Cardiac septum (tissue), 1 donor: ENCODE measurements at regions not wholly inside any gene's neighbourhood (a gene's known extent, or its start where the extent isn't known, plus 50 kb on each side); places are given as distances from the start of the nearest gene placed in this dataset.

Experiments used
- DNase-seq: peaks from one replicate; pipeline ENCODE4 v3.0.0-alpha.2; 2020; ENCODE audit warnings: low spot score
- intact Hi-C: fragments of 100-400 bp; cut with DNase I; formaldehyde crosslinking; loops from one replicate; pipeline ENCODE4 v1.14.0; 2022
- donor health status: DM: no; HTN: no; CAD: no.

DNA sequence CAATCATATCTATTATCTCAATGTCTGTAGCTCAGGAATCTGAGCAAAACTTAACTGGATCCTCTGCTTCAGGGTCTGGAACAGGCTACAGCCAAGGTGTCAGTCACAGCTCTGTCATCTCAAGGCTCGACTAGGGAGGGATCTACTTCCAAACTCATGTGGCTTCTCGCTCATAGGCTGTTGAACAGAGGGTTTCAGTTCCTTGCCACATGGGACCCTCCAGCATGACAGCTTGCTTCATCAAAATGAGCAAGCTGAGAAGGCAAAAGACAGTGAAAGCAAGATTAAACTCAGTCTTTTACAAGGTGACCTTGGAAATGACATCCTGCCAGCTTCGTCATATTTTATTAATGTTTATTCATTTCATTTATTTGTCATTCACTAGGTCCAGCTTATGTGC is 111.7 kb downstream of the GADD45G start:
- intact Hi-C loops: no loop called here
- DNase-seq: no peak

DNA sequence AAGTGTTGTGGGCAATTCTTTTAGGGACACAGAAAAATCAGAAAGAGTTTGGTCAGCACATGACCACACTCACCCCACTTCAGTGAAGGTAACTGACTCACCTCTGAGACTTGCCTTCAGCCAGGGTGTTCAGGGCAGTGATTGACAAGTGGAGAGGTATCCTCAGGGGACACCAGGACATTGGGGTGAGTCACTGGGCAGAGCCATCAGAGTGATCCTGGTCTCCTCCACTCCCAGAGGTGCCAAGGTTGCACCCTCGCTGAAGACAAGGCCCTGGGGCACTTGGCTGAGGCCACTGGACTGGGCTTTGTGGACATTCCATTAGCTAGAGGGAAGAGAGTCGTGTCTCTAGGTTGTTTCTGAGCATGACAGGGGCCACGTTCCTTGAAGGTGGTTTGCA is 113.4 kb downstream of the GADD45G start:
- intact Hi-C loops: no loop called here
- no peak for DNase-seq

DNA sequence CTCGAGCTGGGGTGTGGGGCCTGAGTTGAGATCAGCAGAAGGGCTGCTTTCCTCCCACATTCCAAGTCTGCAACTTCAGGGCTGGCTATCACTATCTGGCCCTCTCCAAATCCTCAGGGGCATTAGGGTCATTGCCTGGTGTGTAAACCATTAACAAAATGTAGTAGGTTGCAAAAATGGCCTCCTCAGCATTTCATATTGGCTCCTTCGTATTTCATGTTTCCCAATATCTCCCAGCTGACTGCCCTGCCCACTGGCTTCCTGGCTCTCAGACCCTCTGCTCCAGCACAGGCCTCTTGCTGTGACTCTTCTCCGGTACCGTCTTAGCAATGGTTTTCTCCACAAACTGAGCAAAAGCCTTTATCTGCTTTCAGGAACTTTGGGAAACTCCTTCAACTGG is 113.8 kb downstream of the GADD45G start:
- DNase-seq: no peak
- intact Hi-C loops: no loop called here

GRCh38 chr9:89719202-89719601 is 114.4 kb downstream of the GADD45G start:
- intact Hi-C loops: no loop called here
- no peak for DNase-seq

GRCh38 chr9:89720696-89721175 is 115.9 kb downstream of the GADD45G start:
- intact Hi-C loops: no loop called here
- DNase-seq: no peak

- intact Hi-C loops: no loop called here
- DNase-seq: no peak
These were observed 116.4 kb downstream of the GADD45G start for GRCh38 chr9:89721176-89721700.

DNA sequence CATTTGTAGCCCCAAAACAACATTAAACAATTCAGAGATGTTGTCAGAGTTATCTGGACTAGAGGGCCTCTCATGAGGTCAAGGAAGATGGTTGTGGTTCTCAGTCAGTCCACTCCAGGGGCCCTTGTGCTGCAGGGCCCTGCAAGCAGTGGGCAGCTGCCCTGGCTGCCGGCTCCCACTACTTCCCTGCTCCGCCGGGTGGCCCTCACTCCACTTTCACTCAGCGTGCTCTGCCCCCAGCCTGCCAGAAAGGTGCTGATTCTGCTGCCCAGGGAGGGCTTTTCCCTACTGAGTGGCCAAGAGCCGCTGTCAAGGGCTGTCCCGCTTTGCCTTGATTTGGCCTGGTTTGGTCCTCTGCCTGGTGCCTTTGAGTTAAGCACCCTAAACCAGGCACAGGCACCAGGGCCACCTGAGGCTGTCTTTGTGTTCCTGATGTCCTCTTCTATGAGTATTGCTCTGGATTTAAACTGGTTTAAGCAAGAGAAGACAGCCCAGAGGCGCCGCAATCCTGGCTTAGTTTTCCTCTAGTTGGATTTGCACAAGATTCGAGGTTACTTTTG is 117.2 kb downstream of the GADD45G start:
- intact Hi-C loops: no loop called here
- no peak for DNase-seq

DNA sequence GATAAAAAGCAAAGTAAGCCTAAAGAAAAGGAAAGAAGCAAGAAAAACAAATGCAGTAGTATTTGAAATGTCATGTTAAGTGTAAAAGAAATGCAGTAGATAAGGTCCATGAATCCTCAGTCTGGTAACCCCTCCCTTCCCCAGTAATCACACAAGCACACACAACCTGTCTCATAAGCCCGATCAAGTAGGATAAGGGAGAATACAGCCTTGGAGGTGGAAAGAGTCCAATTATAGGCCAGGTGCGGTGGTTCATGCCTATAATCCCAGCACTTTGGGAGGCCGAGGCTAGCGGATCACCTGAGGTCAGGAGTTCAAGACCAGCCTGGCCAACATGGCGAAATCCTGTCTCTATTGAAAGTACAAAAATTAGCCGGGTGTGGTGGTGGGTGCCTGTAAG is 117.9 kb downstream of the GADD45G start:
- DNase-seq: no peak
- intact Hi-C loops: no loop called here

GRCh38 chr9:89723469-89724100 is 118.8 kb downstream of the GADD45G start:
- DNase-seq: no peak
- intact Hi-C loops: no loop called here

- no peak for DNase-seq
- intact Hi-C loops: no loop called here
These were observed 119.8 kb downstream of the GADD45G start for GRCh38 chr9:89724659-89725058.

DNA sequence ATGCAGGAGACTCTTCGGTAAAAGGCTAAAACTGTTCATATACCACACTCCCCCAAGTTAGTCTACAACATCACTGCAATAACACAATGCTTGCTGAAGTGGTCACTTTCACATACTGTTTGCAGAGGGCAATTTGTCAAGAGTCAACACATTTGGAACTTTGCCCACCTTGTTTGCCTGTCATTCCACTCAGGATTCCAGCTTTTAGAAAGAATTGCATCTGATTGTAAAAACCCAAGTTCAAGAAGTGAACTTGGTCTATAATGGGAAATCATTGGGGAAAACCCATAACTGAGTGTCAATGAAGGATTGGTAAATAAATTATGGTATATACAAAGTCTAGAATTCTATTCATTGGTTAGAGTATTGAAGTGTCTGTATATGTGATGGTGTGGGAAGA is 120.5 kb downstream of the GADD45G start:
- no peak for DNase-seq
- intact Hi-C loops: no loop called here

GRCh38 chr9:89729954-89730530 is 125.2 kb downstream of the GADD45G start:
- no peak for DNase-seq
- intact Hi-C loops: no loop called here

- DNase-seq: no peak
- intact Hi-C loops: no loop called here
These were observed 125.9 kb downstream of the GADD45G start for GRCh38 chr9:89730715-89731114.

DNA sequence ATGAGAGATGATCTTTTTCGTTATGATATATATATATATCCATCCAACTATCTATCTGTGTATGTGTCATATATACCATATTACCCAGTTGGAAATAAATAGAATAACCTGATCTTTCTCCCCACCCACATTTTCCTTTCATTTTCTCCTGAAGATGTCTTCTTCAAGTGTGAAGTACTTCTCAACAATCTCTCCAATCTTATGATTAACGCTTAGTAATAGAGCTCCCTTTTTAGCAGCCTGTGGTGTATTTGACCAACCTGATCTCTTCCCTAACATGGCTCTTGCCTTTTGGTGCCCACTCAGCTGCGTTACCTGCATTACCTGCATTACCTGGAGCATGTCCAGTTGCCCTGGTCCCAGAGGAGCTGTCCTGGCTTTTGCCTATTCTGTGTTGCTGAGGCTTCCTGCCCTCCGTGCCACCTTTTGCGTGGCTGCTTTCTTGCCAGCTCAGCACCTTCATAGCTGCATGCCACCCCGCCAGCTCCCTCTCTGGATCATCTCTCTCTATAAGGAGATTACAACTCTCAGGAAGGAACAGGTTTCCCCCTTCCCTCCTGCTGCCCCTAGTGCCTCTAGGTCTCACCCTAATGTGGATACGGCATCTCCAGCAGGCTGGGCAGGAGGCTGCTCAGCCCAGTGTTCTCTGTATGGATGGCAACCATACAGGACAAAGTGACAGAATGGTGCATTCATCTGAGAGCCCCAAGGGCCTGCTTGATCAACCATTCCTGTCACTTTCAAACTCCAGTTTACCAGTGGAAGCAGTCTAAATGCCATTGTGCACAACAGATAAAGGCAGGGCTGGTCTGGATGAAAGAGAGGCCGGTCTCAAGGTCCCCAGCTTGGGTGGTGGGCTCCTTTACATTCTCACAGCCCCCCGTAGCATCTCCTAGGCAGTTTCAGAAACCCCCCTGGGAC is 126.7 kb downstream of the GADD45G start:
- intact Hi-C loops: no loop called here

DNA sequence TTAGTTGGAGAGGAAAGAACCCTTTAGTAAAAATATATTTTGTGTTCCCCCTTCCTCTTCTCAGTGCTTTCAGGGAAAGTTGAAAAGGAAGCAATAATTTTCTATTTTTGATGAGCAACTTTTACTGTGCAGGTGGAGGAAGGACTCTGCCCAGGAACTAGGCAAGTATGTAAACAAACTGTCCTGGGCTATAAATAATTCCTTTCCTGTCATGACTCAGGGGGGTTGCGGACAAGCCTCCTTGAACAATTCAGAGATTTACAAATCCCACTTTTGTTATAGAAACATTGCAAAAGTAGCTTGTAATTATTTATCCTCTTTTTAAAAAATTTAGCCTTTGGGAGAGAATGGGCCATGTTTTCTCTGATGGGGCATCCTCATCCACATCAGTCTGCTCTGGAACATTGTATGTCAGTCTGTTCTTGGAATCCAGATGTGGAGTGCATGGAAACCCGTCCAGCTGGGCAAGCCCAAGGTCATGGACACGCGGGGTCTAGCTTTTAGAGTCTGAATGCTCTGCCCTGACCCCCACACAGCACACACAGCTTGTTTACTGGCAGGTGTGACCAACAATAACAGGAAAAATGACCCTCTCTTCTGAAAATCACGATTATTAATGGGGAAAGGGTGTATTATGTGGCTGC is 127.6 kb downstream of the GADD45G start:
- no peak for DNase-seq
- intact Hi-C loops: no loop called here

More for the DNA sequence above, 126.7 kb downstream of the GADD45G start:
- no peak for DNase-seq

DNA sequence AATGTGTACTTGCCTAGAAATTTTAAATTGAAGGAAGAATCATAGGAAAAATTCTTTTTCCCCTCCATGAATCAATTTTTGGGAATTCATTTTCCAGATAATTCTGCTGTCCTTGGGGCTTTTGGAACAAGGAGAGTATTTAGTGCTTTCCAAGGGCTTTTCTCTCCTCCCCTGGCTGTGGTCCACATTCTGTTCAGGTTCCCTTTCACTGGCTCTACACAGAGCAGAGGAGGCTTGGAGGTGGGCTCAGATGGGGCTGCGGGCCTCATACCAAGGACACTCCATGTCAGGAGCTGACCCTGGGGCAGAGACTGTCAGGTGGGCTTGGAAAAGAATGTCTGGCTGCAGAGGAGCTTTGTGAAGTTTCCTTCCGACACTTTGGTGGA is 128.1 kb downstream of the GADD45G start:
- no peak for DNase-seq
- intact Hi-C loops: no loop called here

DNA sequence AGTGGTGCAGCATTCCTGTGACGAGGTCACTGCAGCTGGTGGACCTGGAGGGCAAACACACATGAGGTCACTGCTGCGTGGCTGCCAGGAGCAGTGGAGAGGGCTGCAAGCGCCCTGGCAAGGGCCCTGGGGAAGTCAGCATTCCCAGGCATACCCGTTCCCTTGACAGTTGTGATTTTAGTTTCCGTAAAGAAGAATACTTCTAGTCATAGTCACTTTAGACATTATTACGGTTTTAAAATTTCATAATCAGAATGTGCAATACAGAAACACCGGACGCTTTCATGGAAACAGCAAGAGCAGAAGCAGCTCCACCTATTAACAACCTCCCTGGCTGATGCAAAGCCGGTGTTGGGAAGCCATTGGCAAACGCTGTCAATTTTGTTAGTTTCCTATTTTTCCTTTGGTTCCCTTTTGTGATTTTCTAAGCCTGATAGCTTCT is 129.8 kb downstream of the GADD45G start:
- DNase-seq: no peak
- intact Hi-C loops: no loop called here

- DNase-seq: no peak
- intact Hi-C loops: no loop called here
These were observed 133.5 kb downstream of the GADD45G start for GRCh38 chr9:89738137-89738932.

- DNase-seq: no peak
- intact Hi-C loops: no loop called here
These were observed 134.7 kb downstream of the GADD45G start for GRCh38 chr9:89739511-89739910.
